ENCODE measurements at regions not wholly inside any gene's neighbourhood (a gene's known extent, or its start where the extent isn't known, plus 50 kb on each side); places are given as distances from the start of the nearest gene placed in this dataset.
"Not testable (repeated sequence)": the region's sequence is repeated elsewhere in the genome, so short reads cannot be mapped to it uniquely, and the experiment has no call there.

DNA sequence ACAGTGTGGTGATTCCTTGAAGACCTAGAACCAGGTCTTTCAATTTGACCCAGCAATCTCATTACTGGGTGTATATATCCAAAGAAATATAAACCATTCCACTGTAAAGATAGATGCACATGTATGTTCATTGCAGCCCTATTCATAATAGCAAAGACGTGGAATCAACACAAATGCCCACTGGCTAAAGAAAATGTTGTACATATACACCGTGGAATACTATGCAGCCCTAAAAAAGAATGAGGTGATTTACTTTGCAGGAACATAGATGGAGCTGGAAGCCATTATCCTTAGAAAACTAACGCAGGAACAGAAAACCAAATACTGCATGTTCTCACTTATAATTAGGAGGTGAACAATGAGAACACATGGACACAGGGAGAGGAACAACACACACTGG, 278.0 kb upstream of the KCND2 start:
- Histone ChIP-seq H3K4me3 (no peak overlapping the region), H3K4me1 (no peaks in the 10 kb centered on the region), H3K27ac (no peak overlapping the region), H3K36me3 (no peaks in the 10 kb centered on the region), H3K27me3 (no peaks in the 10 kb centered on the region), H3K9me3 (no peaks in the 10 kb centered on the region)
- TF ChIP-seq, protein P1, sequence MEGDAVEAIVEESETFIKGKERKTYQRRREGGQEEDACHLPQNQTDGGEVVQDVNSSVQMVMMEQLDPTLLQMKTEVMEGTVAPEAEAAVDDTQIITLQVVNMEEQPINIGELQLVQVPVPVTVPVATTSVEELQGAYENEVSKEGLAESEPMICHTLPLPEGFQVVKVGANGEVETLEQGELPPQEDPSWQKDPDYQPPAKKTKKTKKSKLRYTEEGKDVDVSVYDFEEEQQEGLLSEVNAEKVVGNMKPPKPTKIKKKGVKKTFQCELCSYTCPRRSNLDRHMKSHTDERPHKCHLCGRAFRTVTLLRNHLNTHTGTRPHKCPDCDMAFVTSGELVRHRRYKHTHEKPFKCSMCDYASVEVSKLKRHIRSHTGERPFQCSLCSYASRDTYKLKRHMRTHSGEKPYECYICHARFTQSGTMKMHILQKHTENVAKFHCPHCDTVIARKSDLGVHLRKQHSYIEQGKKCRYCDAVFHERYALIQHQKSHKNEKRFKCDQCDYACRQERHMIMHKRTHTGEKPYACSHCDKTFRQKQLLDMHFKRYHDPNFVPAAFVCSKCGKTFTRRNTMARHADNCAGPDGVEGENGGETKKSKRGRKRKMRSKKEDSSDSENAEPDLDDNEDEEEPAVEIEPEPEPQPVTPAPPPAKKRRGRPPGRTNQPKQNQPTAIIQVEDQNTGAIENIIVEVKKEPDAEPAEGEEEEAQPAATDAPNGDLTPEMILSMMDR (IDR thresholded peaks at IDR 0.05) = no peak
- no peak for TF ChIP-seq POLR2A (IDR thresholded peaks at IDR 0.05)
- no peak for DNase-seq
- intact Hi-C loops (cut with DNase I; ENCODE audit: low total_unique reads) = no loop called here

DNA sequence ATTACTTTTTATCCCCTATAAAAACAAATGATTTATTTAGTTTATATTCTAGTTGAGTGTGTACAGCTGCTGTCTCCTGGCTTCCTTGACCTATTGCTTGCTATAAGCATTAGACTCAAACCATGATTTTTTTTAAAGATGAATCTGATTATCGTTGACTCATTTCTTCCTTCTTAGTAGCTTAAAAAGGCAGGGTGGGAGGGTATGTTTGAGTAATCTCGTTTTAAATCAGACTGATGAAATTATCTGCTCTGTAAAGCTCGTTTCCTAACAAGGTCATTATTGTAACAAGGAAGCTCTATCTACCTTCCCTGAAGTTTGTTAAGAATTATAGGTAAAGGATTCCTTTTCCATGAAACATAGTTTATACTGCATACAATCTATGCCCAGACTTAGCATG, 276.3 kb upstream of the KCND2 start:
- H3K9me3 ChIP-seq = no peaks in the 10 kb centered on the region
- no peak for TF ChIP-seq POLR2A (IDR thresholded peaks at IDR 0.05)
- TF ChIP-seq, protein P1 (IDR thresholded peaks at IDR 0.05) = no peak
- no peak overlapping the region for H3K27ac ChIP-seq
- DNase-seq = no peak
- intact Hi-C loops (cut with DNase I; ENCODE audit: low total_unique reads) = no loop called here
- H3K4me1 ChIP-seq = no peaks in the 10 kb centered on the region
- no peak overlapping the region for H3K4me3 ChIP-seq
- H3K27me3 ChIP-seq = no peaks in the 10 kb centered on the region
- no peaks in the 10 kb centered on the region for H3K36me3 ChIP-seq

DNA sequence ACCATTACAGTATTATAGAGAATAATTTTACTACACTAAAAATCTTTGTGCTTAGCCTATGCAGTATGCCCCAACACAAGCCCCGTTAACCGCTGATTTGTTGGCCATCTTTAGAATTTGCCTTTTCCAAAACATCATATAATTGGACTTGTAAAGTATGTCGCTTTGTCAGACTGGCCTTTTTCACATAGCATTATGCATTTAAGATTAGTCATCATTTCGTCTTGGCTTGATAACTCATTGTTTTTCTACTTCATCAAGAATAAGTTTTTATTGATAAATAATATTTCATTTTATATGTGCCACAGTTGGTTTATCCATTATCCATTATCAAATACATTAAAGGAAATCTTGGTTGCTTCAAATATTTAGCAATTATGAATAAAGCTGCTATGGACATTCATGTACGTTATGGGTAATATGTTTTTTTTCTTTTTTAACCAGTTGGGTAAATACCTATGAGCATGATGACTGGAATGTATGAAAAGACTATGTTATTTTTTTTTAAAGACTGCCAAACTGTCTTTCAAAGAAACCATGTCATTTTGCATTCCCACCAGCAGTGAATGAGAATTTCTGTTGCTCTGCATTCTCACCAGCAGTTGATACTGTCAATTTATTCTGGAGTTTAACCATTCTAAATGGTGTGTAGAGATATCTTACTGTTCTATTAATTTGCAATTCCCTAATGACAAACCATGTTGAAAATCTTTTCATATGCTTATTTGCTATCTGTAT, 273.1 kb upstream of the KCND2 start:
- TF ChIP-seq, protein P1 (IDR thresholded peaks at IDR 0.05) = no peak
- TF ChIP-seq POLR2A (IDR thresholded peaks at IDR 0.05) = no peak
- Histone ChIP-seq H3K4me1 (no peaks in the 10 kb centered on the region), H3K36me3 (no peaks in the 10 kb centered on the region), H3K9me3 (no peaks in the 10 kb centered on the region), H3K4me3 (no peak overlapping the region), H3K27ac (no peak overlapping the region), H3K27me3 (no peaks in the 10 kb centered on the region)
- DNase-seq = no peak
- intact Hi-C loops (cut with DNase I; ENCODE audit: low total_unique reads) = no loop called here

DNA sequence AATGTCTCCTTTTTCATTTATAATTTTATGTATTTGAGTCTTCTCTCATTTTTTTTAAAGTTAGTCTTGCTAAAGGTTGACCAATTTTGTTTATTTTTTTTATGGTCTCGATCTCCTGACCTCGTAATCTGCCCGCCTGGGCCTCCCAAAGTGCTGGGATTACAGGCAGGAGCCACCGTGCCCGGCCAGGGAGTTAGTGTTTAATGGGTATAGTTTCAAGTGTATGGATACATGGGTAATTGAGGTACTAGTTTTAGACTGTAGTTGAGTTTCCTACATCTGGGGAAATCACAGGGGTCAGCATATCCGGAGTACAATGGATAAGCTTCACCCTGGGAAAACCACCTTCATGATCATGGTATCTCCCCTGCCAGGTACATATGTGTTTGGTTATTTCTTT, 267.3 kb upstream of the KCND2 start:
- Histone ChIP-seq H3K27me3 (no peaks in the 10 kb centered on the region), H3K36me3 (no peaks in the 10 kb centered on the region), H3K27ac (no peak overlapping the region), H3K4me1 (no peaks in the 10 kb centered on the region), H3K9me3 (no peaks in the 10 kb centered on the region), H3K4me3 (no peak overlapping the region)
- TF ChIP-seq, protein P1 (IDR thresholded peaks at IDR 0.05) = no peak
- TF ChIP-seq POLR2A (IDR thresholded peaks at IDR 0.05) = no peak
- intact Hi-C loops (cut with DNase I; ENCODE audit: low total_unique reads) = no loop called here
- no peak for DNase-seq

DNA sequence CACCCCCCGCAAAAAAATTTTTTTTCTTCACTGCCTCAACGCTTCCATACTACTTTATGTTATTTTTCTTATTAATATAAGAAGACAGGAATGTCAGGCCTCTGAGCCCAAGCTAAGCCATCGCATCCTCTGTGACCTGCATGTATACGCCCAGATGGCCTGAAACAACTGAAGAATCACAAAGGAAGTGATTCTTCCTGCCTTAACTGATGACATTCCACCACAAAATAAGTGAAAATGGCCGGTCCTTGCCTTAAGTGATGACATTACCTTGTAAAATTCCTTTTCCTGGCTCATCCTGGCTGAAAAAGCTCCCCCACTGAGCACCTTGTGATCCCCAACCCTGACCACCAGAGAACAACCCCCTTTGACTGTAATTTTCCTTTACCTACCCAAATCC, 258.7 kb upstream of the KCND2 start:
- DNase-seq; H3K4me3 ChIP-seq; H3K27ac ChIP-seq; H3K36me3 ChIP-seq; H3K27me3 ChIP-seq; H3K9me3 ChIP-seq; intact Hi-C loops (cut with DNase I; ENCODE audit: low total_unique reads); H3K4me1 ChIP-seq: not testable (repeated sequence)
